CD14-positive monocyte (primary cell): ENCODE measurements at regions not wholly inside any gene's neighbourhood (a gene's known extent, or its start where the extent isn't known, plus 50 kb on each side); places are given as distances from the start of the nearest gene placed in this dataset.

Experiments used
- DNase-seq, 3 donors: peaks; one replicate each; pipeline ENCODE4 v3.0.0-alpha.2; 2011 to 2022
- H2AFZ ChIP-seq: 2 replicates; pipeline ENCODE4 v1.6.0; 2012; ENCODE audit warnings: mild to moderate bottlenecking, low read depth, low read length, inconsistent platforms; ENCODE audit not compliant: insufficient read depth, poor library complexity, severe bottlenecking
- H3K27ac ChIP-seq, 2 donors: 1 replicate in 1 of 2; 2 replicates in 1 of 2; pipeline ENCODE4 v1.5.1; 2012 to 2013; ENCODE audit warnings: low read length in 2 of 2, control low read depth in 1 of 2, inconsistent platforms in 1 of 2, low read depth in 1 of 2, mild to moderate bottlenecking in 1 of 2
- H3K27me3 ChIP-seq, 2 donors: one replicate each; pipeline versions ENCODE4 v1.6.0 to v1.6.1; 2011 to 2013; ENCODE audit warnings: low read length in 2 of 2; ENCODE audit not compliant: control insufficient read depth in 2 of 2, insufficient read depth in 2 of 2
- H3K36me3 ChIP-seq, 2 donors: replicated peaks in 1 of 2; 1 replicate in 1 of 2; 2 replicates in 1 of 2; pipeline versions ENCODE4 v1.5.1 to v1.6.1; 2012 to 2013; ENCODE audit warnings: low read length in 2 of 2, control low read depth in 1 of 2, inconsistent platforms in 1 of 2, mild to moderate bottlenecking in 1 of 2; ENCODE audit not compliant: insufficient read depth in 2 of 2, control insufficient read depth in 1 of 2
- H3K4me1 ChIP-seq, 2 donors: 1 replicate in 1 of 2; 2 replicates in 1 of 2; pipeline versions ENCODE4 v1.5.1 to v1.6.1; 2012 to 2013; ENCODE audit warnings: low read length in 2 of 2, control low read depth in 1 of 2, inconsistent platforms in 1 of 2, mild to moderate bottlenecking in 1 of 2, moderate library complexity in 1 of 2; ENCODE audit not compliant: insufficient read depth in 2 of 2, control insufficient read depth in 1 of 2
- H3K4me2 ChIP-seq: replicated peaks from 2 replicates; pipeline ENCODE3; 2012; ENCODE audit warnings: low read length, moderate library complexity, mild to moderate bottlenecking; ENCODE audit not compliant: poor library complexity, severe bottlenecking; ENCODE audit errors: extremely low read depth
- H3K4me3 ChIP-seq, 3 experiments: fragments of 200-600 bp in 1 of 3; sonication (generic) in 1 of 3; replicated peaks in 1 of 3; 1 replicate in 2 of 3; 2 replicates in 1 of 3; pipeline ENCODE4 v1.5.1; 2011 to 2013; ENCODE audit warnings: low read length in 3 of 3, mild to moderate bottlenecking in 3 of 3, control low read depth in 2 of 3, low read depth in 2 of 3, inconsistent platforms in 1 of 3, moderate library complexity in 1 of 3
- H3K79me2 ChIP-seq: 2 replicates; pipeline ENCODE4 v1.6.0; 2012; ENCODE audit warnings: mild to moderate bottlenecking, control low read depth, inconsistent platforms, low read length, moderate library complexity; ENCODE audit not compliant: insufficient read depth
- H3K9ac ChIP-seq: 2 replicates; pipeline ENCODE4 v1.6.0; 2017; ENCODE audit warnings: low read length, mild to moderate bottlenecking; ENCODE audit not compliant: insufficient read depth, poor library complexity, severe bottlenecking
- H3K9me3 ChIP-seq, 2 donors: replicated peaks in 1 of 2; 1 replicate in 1 of 2; 2 replicates in 1 of 2; pipeline versions ENCODE4 v1.5.1 to v1.6.1; 2012 to 2013; ENCODE audit warnings: low read length in 2 of 2, control low read depth in 1 of 2; ENCODE audit not compliant: control insufficient read depth in 1 of 2, insufficient read depth in 1 of 2
- H4K20me1 ChIP-seq: 2 replicates; pipeline ENCODE4 v1.6.0; 2012; ENCODE audit warnings: mild to moderate bottlenecking, low read length, control low read depth, moderate library complexity; ENCODE audit not compliant: insufficient read depth
- H3K27ac Mint-ChIP-seq, 7 donors: one replicate each; pipeline ENCODE4 v1.8.0; 2020; ENCODE audit warnings: mild to moderate bottlenecking in 7 of 7, mixed read lengths in 7 of 7, moderate library complexity in 6 of 7, inconsistent platforms in 2 of 7
- H3K27me3 Mint-ChIP-seq, 3 donors: one replicate each; pipeline ENCODE4 v1.8.0; 2021 to 2022; ENCODE audit warnings: low read depth in 3 of 3, mild to moderate bottlenecking in 3 of 3, mixed read lengths in 3 of 3, moderate library complexity in 3 of 3, inconsistent platforms in 1 of 3
- H3K36me3 Mint-ChIP-seq, 2 donors: one replicate each; pipeline ENCODE4 v1.8.0; 2020; ENCODE audit warnings: mixed read lengths in 2 of 2, inconsistent platforms in 1 of 2, mild to moderate bottlenecking in 1 of 2
- H3K4me1 Mint-ChIP-seq: one replicate; pipeline ENCODE4 v1.8.0; 2020; ENCODE audit warnings: mild to moderate bottlenecking, mixed read lengths
- H3K4me3 Mint-ChIP-seq, 2 donors: one replicate each; pipeline ENCODE4 v1.8.0; 2020; ENCODE audit warnings: mild to moderate bottlenecking in 2 of 2, mixed read lengths in 2 of 2, moderate library complexity in 1 of 2
- H3K9me3 Mint-ChIP-seq, 7 donors: one replicate each; pipeline ENCODE4 v1.8.0; 2020 to 2022; ENCODE audit warnings: mixed read lengths in 7 of 7, mild to moderate bottlenecking in 6 of 7, moderate library complexity in 6 of 7, inconsistent platforms in 2 of 7
- WGBS: methylation state at CpG from one replicate; pipeline ENCODE4 v1.1.5; 2013; ENCODE audit warnings: missing lambda C conversion rate; ENCODE audit not compliant: insufficient coverage; 5-methylcytosine and 5-hydroxymethylcytosine counted together
- intact Hi-C, 2 donors: fragments of 100-400 bp; cut with micrococcal nuclease; formaldehyde crosslinking; loops; one replicate each; pipeline versions ENCODE4 v1.15.0 to v1.15.1; 2023
- TF ChIP-seq, protein P1 (sequence below): fragments of 200-600 bp; IDR thresholded peaks from one replicate; pipeline ENCODE4 v1.8.0; 2022; ENCODE audit warnings: antibody characterized with exemption, mild to moderate bottlenecking

DNA sequence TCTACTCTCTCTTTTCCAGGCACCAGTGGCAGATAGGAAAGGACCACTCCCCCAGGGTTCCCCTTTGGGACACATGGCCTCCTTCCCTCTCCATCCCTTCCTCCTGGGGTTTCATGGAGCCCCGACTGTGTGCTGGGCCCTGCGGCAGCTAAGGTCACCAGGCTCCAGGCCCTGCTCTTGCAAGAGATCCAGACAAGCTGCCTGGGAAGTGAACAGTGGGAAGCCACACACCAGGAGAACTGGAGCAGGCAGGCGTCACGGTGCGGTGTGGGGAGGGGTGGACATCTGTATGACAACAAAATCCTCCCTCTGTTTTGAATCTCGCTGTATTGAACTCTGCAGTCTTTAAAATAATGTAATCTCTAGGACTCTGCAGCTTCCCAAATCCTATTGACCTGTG, 330.1 kb downstream of the UQCRFS1 start:
- no peak overlapping the region for H3K9ac ChIP-seq
- TF ChIP-seq, protein P1, sequence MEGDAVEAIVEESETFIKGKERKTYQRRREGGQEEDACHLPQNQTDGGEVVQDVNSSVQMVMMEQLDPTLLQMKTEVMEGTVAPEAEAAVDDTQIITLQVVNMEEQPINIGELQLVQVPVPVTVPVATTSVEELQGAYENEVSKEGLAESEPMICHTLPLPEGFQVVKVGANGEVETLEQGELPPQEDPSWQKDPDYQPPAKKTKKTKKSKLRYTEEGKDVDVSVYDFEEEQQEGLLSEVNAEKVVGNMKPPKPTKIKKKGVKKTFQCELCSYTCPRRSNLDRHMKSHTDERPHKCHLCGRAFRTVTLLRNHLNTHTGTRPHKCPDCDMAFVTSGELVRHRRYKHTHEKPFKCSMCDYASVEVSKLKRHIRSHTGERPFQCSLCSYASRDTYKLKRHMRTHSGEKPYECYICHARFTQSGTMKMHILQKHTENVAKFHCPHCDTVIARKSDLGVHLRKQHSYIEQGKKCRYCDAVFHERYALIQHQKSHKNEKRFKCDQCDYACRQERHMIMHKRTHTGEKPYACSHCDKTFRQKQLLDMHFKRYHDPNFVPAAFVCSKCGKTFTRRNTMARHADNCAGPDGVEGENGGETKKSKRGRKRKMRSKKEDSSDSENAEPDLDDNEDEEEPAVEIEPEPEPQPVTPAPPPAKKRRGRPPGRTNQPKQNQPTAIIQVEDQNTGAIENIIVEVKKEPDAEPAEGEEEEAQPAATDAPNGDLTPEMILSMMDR = no peak
- 84% methylated on average over 3 of the region's 6 CpGs for WGBS

DNA sequence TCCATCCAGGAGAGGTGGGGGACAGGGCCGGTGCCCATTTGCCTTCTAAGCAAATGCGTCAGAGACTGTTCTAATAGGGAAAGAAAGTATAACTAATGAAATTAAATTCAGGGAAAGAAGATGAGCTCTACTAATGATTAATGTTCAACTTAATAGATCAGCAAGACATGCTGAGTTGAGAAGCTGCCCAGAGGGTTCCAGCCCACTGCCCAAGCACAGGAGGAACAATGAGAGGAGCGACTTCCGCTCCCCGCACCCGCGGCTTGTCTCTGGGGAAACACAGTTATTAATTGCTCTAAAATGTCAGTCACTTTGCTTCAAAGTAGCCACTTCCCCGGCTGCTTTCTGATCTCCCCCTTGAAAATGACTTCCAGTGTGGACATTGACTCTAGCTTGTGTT, 331.3 kb downstream of the UQCRFS1 start:
- Histone ChIP-seq H3K9me3 (no peaks in the 10 kb centered on the region), H3K4me3 (no peak overlapping the region), H3K27ac (no peak overlapping the region), H2AFZ (no peak overlapping the region), H3K4me1 (no peaks in the 10 kb centered on the region), H3K4me2 (no peak overlapping the region), H3K36me3 (no peaks in the 10 kb centered on the region), H4K20me1 (no peaks in the 10 kb centered on the region), H3K79me2 (no peaks in the 10 kb centered on the region), H3K27me3 (no peaks in the 10 kb centered on the region), H3K9ac (no peak overlapping the region)
- H3K9me3 Mint-ChIP-seq = no peaks in the 10 kb centered on the region
- WGBS = 30% methylated on average over 5 of the region's 8 CpGs
- no peak for DNase-seq
- H3K4me3 Mint-ChIP-seq = no peak overlapping the region
- peaks cover 3 to 8% (median 7%) of the 10 kb centered on the region in 3 donors for H3K27me3 Mint-ChIP-seq
- TF ChIP-seq, protein P1 = no peak
- intact Hi-C loops = no loop called here
- H3K36me3 Mint-ChIP-seq = no peaks in the 10 kb centered on the region
- no peak overlapping the region for H3K27ac Mint-ChIP-seq
- peaks cover 1% of the 10 kb centered on the region for H3K4me1 Mint-ChIP-seq

More for the DNA sequence above, 330.1 kb downstream of the UQCRFS1 start:
- H3K27me3 ChIP-seq = no peaks in the 10 kb centered on the region
- DNase-seq = no peak
- intact Hi-C loops = no loop called here
- H3K4me3 Mint-ChIP-seq = no peak overlapping the region
- no peak overlapping the region for H2AFZ ChIP-seq
- no peaks in the 10 kb centered on the region for H3K9me3 Mint-ChIP-seq
- no peak overlapping the region for H3K27ac Mint-ChIP-seq
- H3K4me3 ChIP-seq = no peak overlapping the region
- no peaks in the 10 kb centered on the region for H3K79me2 ChIP-seq
- peaks cover 1% of the 10 kb centered on the region for H3K4me1 Mint-ChIP-seq
- no peaks in the 10 kb centered on the region for H4K20me1 ChIP-seq
- H3K4me1 ChIP-seq = no peaks in the 10 kb centered on the region
- no peak overlapping the region for H3K4me2 ChIP-seq
- H3K36me3 Mint-ChIP-seq = no peaks in the 10 kb centered on the region
- H3K27me3 Mint-ChIP-seq = peaks cover 3 to 8% (median 7%) of the 10 kb centered on the region in 3 donors
- H3K36me3 ChIP-seq = no peaks in the 10 kb centered on the region
- no peak overlapping the region for H3K27ac ChIP-seq
- H3K9me3 ChIP-seq = no peaks in the 10 kb centered on the region
